ENCODE measurements at regions not wholly inside any gene's neighbourhood (a gene's known extent, or its start where the extent isn't known, plus 50 kb on each side); places are given as distances from the start of the nearest gene placed in this dataset.
A peak's percentile ranks its signal among the peaks of the same experiment; 100 is the strongest.

- DNase-seq = no peak
Observed at GRCh38 chr3:66165660-66166059, 55.1 kb upstream of the SLC25A26 start.

- DNase-seq = no peak
Observed at GRCh38 chr3:66164155-66164554, 56.6 kb upstream of the SLC25A26 start.

GRCh38 chr3:66163222-66163621, 57.6 kb upstream of the SLC25A26 start:
- no peak for DNase-seq

GRCh38 chr3:66162766-66163165, 58.0 kb upstream of the SLC25A26 start:
- no peak for DNase-seq

GRCh38 chr3:66158933-66159683, 61.7 kb upstream of the SLC25A26 start:
- DNase-seq = no peak

GRCh38 chr3:66154444-66154861, 66.3 kb upstream of the SLC25A26 start:
- DNase-seq = no peak

- no peak for DNase-seq
Observed at GRCh38 chr3:66153481-66154443, 67.0 kb upstream of the SLC25A26 start.

- DNase-seq = no peak
Observed at GRCh38 chr3:66152336-66152735, 68.5 kb upstream of the SLC25A26 start.

GRCh38 chr3:66150977-66151376, 69.8 kb upstream of the SLC25A26 start:
- no peak for DNase-seq

- no peak for DNase-seq
Observed at GRCh38 chr3:66149269-66149668, 71.5 kb upstream of the SLC25A26 start.

GRCh38 chr3:66145408-66145733, 75.4 kb upstream of the SLC25A26 start:
- no peak for DNase-seq

GRCh38 chr3:66144568-66145407, 76.0 kb upstream of the SLC25A26 start:
- DNase-seq = no peak

GRCh38 chr3:66142079-66142478, 78.7 kb upstream of the SLC25A26 start:
- no peak for DNase-seq

GRCh38 chr3:66140743-66141372, 79.9 kb upstream of the SLC25A26 start:
- DNase-seq = no peak

GRCh38 chr3:66140106-66140505, 80.7 kb upstream of the SLC25A26 start:
- no peak for DNase-seq

- no peak for DNase-seq
Observed at GRCh38 chr3:66139415-66139814, 81.4 kb upstream of the SLC25A26 start.

GRCh38 chr3:66138336-66139313, 82.2 kb upstream of the SLC25A26 start:
- DNase-seq = peak; percentile 2

- no peak for DNase-seq
Observed at GRCh38 chr3:66136597-66136996, 84.2 kb upstream of the SLC25A26 start.

- DNase-seq = no peak
Observed at GRCh38 chr3:66133853-66134445, 86.9 kb upstream of the SLC25A26 start.

- DNase-seq = no peak
Observed at GRCh38 chr3:66133050-66133757, 87.6 kb upstream of the SLC25A26 start.

All from NK-92 treated with Interleukin-12 subunit alpha and Interleukin-12 subunit beta, amount 100 ng/mL, for 24 hours (cell line).